ENCODE measurements at regions not wholly inside any gene's neighbourhood (a gene's known extent, or its start where the extent isn't known, plus 50 kb on each side); places are given as distances from the start of the nearest gene placed in this dataset.

DNA sequence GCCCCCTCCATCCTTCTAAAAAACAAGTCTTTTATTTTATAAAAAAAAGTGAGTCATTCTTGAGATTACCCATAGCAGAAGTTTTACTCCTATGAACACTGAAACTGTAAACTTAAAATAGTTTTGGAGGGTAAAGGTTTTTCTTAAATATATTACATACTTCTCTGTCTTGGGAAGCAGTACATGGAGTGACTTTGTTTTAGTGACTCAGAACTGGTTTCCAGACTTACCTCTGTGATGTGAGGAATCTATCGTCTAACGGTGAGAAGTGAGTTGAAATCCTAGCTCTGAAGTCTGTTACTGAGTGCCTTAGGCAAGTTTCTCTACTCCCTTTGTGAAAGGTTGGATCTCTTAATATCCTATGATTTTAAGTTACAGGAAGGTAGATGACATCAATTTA lies 176.3 kb upstream of the POU3F1 start:
- no peak for ATAC-seq
- TF ChIP-seq GLIS3 (CRISPR knock-in tag; IDR thresholded peaks at IDR 0.05) = no peak
- TF ChIP-seq OSR1 (CRISPR knock-in tag; IDR thresholded peaks at IDR 0.05) = no peak
- no peak for TF ChIP-seq ZNF8 (CRISPR knock-in tag; IDR thresholded peaks at IDR 0.05)
- TF ChIP-seq, protein P1, sequence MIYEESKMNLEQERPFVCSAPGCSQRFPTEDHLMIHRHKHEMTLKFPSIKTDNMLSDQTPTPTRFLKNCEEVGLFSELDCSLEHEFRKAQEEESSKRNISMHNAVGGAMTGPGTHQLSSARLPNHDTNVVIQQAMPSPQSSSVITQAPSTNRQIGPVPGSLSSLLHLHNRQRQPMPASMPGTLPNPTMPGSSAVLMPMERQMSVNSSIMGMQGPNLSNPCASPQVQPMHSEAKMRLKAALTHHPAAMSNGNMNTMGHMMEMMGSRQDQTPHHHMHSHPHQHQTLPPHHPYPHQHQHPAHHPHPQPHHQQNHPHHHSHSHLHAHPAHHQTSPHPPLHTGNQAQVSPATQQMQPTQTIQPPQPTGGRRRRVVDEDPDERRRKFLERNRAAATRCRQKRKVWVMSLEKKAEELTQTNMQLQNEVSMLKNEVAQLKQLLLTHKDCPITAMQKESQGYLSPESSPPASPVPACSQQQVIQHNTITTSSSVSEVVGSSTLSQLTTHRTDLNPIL (CRISPR knock-in tag; IDR thresholded peaks at IDR 0.05; ENCODE audit: low read depth) = no peak
- TF ChIP-seq CSDC2 (CRISPR knock-in tag; IDR thresholded peaks at IDR 0.05) = no peak
- TF ChIP-seq TOX (CRISPR knock-in tag; IDR thresholded peaks at IDR 0.05; ENCODE audit: borderline replicate concordance) = no peak
- TF ChIP-seq TCF4 (CRISPR knock-in tag; IDR thresholded peaks at IDR 0.05; ENCODE audit: borderline replicate concordance) = no peak
- no peak for TF ChIP-seq ZFP3 (CRISPR knock-in tag; IDR thresholded peaks at IDR 0.05)

- peak; percentile 90 for ATAC-seq
- TF ChIP-seq TOX (CRISPR knock-in tag; IDR thresholded peaks at IDR 0.05; ENCODE audit: borderline replicate concordance) = no peak
- no peak for TF ChIP-seq ZNF565 (CRISPR knock-in tag; conservative IDR thresholded peaks at IDR 0.05; ENCODE audit: low read depth)
- no peak for TF ChIP-seq ZNF70 (CRISPR knock-in tag; IDR thresholded peaks at IDR 0.05)
- no peak for TF ChIP-seq PPARA (CRISPR knock-in tag; IDR thresholded peaks at IDR 0.05; ENCODE audit: borderline replicate concordance)
- TF ChIP-seq ZC3H10 (CRISPR knock-in tag; IDR thresholded peaks at IDR 0.05) = no peak
- no peak for TF ChIP-seq ISL1 (CRISPR knock-in tag; IDR thresholded peaks at IDR 0.05)
- TF ChIP-seq BACH2 (CRISPR knock-in tag; IDR thresholded peaks at IDR 0.05; ENCODE audit: borderline replicate concordance) = no peak
- no peak for TF ChIP-seq PATZ1 (CRISPR knock-in tag; IDR thresholded peaks at IDR 0.05; ENCODE audit: borderline replicate concordance)
- TF ChIP-seq TSHZ2 (CRISPR knock-in tag; IDR thresholded peaks at IDR 0.05) = no peak
- TF ChIP-seq, protein P1 (CRISPR knock-in tag; IDR thresholded peaks at IDR 0.05; ENCODE audit: low read depth) = no peak
- TF ChIP-seq, protein P2, sequence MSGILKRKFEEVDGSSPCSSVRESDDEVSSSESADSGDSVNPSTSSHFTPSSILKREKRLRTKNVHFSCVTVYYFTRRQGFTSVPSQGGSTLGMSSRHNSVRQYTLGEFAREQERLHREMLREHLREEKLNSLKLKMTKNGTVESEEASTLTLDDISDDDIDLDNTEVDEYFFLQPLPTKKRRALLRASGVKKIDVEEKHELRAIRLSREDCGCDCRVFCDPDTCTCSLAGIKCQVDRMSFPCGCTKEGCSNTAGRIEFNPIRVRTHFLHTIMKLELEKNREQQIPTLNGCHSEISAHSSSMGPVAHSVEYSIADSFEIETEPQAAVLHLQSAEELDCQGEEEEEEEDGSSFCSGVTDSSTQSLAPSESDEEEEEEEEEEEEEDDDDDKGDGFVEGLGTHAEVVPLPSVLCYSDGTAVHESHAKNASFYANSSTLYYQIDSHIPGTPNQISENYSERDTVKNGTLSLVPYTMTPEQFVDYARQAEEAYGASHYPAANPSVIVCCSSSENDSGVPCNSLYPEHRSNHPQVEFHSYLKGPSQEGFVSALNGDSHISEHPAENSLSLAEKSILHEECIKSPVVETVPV (CRISPR knock-in tag; IDR thresholded peaks at IDR 0.05) = no peak
Observed at GRCh38 chr1:38221006-38221649, 174.5 kb upstream of the POU3F1 start.

- ATAC-seq = no peak
- no peak for TF ChIP-seq ARNTL (CRISPR knock-in tag; IDR thresholded peaks at IDR 0.05; ENCODE audit: borderline replicate concordance, low read depth)
- no peak for TF ChIP-seq ZNF565 (CRISPR knock-in tag; conservative IDR thresholded peaks at IDR 0.05; ENCODE audit: low read depth)
- no peak for TF ChIP-seq ZNF70 (CRISPR knock-in tag; IDR thresholded peaks at IDR 0.05)
- TF ChIP-seq TCF4 (CRISPR knock-in tag; IDR thresholded peaks at IDR 0.05; ENCODE audit: borderline replicate concordance) = no peak
- TF ChIP-seq CSDC2 (CRISPR knock-in tag; IDR thresholded peaks at IDR 0.05) = no peak
- TF ChIP-seq SNAI2 (CRISPR knock-in tag; IDR thresholded peaks at IDR 0.05) = no peak
- no peak for TF ChIP-seq ZNF8 (CRISPR knock-in tag; IDR thresholded peaks at IDR 0.05)
- no peak for TF ChIP-seq ZFP3 (CRISPR knock-in tag; IDR thresholded peaks at IDR 0.05)
- TF ChIP-seq ZFP30 (CRISPR knock-in tag; IDR thresholded peaks at IDR 0.05) = no peak
- no peak for TF ChIP-seq RARB (CRISPR knock-in tag; IDR thresholded peaks at IDR 0.05)
- TF ChIP-seq, protein P2 (CRISPR knock-in tag; IDR thresholded peaks at IDR 0.05) = no peak
- no peak for TF ChIP-seq GLIS3 (CRISPR knock-in tag; IDR thresholded peaks at IDR 0.05)
- TF ChIP-seq PATZ1 (CRISPR knock-in tag; IDR thresholded peaks at IDR 0.05; ENCODE audit: borderline replicate concordance) = no peak
- TF ChIP-seq ISL1 (CRISPR knock-in tag; IDR thresholded peaks at IDR 0.05) = no peak
- TF ChIP-seq BACH2 (CRISPR knock-in tag; IDR thresholded peaks at IDR 0.05; ENCODE audit: borderline replicate concordance) = no peak
Observed at GRCh38 chr1:38217316-38217715, 170.7 kb upstream of the POU3F1 start.

Data from SK-N-SH treated with all-trans-retinoic acid at 6 μM for 48 hours (cell line).